Right lobe of liver (tissue), 4 donors: ENCODE measurements at regions not wholly inside any gene's neighbourhood (a gene's known extent, or its start where the extent isn't known, plus 50 kb on each side); places are given as distances from the start of the nearest gene placed in this dataset.

Experiments used
- POLR2A ChIP-seq: fragments of 450-650 bp; IDR thresholded peaks from one replicate; pipeline ENCODE4 v1.6.1; 2017; ENCODE audit warnings: antibody characterized with exemption, mild to moderate bottlenecking
- TF ChIP-seq, protein P1 (sequence below), 4 donors: fragments of 200-600 bp in 3 of 4; fragments of 450-650 bp in 1 of 4; IDR thresholded peaks; one replicate each; pipeline versions ENCODE4 v1.5.1 to v1.8.0; 2016 to 2022; ENCODE audit warnings: antibody characterized with exemption in 4 of 4, mild to moderate bottlenecking in 2 of 4
- donor health status: DM: no; HTN: no; CAD: no.
- donor health status: DM: no; HTN: no; CAD: no.
- donor health status: DM: no; HTN: yes; CAD: no.

DNA sequence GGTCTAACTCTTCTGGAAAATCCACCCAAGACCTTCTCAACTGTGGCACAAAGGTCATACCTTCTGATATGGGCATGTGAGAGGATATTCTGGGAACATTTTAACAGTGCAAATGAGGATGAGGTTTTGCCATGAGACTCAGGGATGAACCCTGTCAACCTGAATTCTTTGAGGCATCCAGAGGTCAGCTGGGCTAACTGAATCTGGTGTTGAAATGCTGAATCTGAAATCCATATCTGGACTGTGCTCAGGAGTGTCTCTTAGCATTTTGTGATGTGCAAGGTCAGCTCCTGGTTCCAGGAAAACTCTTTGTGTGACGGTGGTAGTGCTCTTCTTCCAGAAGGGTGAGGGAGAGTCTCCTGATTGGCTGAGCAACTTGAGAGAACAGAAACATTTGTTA, 276.0 kb upstream of the SALL1 start:
- TF ChIP-seq, protein P1, sequence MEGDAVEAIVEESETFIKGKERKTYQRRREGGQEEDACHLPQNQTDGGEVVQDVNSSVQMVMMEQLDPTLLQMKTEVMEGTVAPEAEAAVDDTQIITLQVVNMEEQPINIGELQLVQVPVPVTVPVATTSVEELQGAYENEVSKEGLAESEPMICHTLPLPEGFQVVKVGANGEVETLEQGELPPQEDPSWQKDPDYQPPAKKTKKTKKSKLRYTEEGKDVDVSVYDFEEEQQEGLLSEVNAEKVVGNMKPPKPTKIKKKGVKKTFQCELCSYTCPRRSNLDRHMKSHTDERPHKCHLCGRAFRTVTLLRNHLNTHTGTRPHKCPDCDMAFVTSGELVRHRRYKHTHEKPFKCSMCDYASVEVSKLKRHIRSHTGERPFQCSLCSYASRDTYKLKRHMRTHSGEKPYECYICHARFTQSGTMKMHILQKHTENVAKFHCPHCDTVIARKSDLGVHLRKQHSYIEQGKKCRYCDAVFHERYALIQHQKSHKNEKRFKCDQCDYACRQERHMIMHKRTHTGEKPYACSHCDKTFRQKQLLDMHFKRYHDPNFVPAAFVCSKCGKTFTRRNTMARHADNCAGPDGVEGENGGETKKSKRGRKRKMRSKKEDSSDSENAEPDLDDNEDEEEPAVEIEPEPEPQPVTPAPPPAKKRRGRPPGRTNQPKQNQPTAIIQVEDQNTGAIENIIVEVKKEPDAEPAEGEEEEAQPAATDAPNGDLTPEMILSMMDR (IDR thresholded peaks at IDR 0.05): no peak
- TF ChIP-seq POLR2A: no peak
